PC-9 (cell line): ENCODE measurements at regions not wholly inside any gene's neighbourhood (a gene's known extent, or its start where the extent isn't known, plus 50 kb on each side); places are given as distances from the start of the nearest gene placed in this dataset.

Source experiments
- EZH2 ChIP-seq: fragments of 200-600 bp; sonication (generic); IDR thresholded peaks from 2 replicates; pipeline ENCODE4 v1.8.0; 2017; ENCODE audit warnings: antibody characterized with exemption, low read depth
- TF ChIP-seq, protein P1 (sequence below): fragments of 200-600 bp; sonication (generic); conservative IDR thresholded peaks from 2 replicates; pipeline ENCODE4 v1.6.1; 2017; ENCODE audit warnings: mixed run types, antibody characterized with exemption, mild to moderate bottlenecking, moderate library complexity

DNA sequence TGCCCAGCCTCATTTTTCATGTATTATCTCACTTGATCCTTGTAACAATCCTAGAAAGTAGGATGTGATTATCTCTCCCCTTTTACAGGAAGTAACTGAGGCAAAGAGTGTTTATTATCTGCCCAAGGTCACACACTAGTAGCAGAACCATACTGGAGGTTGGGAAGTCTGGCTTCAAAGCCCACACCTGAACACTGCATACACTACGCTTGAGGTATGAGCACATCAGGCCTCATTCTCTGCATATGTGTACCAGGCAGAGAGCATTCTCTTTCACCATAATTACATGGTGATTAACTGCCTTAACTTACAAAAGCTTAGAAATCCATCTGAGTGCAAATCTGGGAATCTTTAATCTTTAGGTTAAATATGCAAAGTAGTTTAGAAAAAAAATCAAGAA is 361.8 kb downstream of the MFSD1 start:
- TF ChIP-seq, protein P1, sequence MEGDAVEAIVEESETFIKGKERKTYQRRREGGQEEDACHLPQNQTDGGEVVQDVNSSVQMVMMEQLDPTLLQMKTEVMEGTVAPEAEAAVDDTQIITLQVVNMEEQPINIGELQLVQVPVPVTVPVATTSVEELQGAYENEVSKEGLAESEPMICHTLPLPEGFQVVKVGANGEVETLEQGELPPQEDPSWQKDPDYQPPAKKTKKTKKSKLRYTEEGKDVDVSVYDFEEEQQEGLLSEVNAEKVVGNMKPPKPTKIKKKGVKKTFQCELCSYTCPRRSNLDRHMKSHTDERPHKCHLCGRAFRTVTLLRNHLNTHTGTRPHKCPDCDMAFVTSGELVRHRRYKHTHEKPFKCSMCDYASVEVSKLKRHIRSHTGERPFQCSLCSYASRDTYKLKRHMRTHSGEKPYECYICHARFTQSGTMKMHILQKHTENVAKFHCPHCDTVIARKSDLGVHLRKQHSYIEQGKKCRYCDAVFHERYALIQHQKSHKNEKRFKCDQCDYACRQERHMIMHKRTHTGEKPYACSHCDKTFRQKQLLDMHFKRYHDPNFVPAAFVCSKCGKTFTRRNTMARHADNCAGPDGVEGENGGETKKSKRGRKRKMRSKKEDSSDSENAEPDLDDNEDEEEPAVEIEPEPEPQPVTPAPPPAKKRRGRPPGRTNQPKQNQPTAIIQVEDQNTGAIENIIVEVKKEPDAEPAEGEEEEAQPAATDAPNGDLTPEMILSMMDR: no peak
- TF ChIP-seq EZH2: no peak
